GM21381 (cell line): ENCODE measurements at regions not wholly inside any gene's neighbourhood (a gene's known extent, or its start where the extent isn't known, plus 50 kb on each side); places are given as distances from the start of the nearest gene placed in this dataset.

Source experiments
- ATAC-seq: cut with Tn5 transposase; IDR thresholded peaks from one replicate; pipeline ENCODE4 v1.9.1; 2021; ENCODE audit warnings: mild to moderate bottlenecking, moderate library complexity; ENCODE audit not compliant: unreplicated experiment

DNA sequence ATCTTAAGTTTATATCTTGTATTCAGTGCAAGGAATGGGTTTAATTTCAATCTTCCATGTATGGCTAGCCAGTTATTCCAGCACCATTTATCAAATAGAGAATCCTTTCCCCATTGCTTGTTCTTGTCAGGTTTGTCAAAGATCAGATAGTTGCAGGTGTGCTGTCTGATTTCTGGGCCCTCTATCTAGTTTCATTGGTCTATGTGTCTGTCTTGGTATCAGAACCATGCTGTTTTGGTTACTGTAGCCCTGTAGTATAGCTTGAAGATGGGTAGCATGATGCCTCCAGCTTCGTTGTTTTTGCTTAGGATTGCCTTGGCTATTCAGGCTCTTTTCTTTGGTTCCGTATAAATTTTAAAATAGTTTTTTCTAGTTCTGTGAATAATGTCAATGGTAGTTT, 200.0 kb downstream of the MANEA start:
- ATAC-seq: no peak

DNA sequence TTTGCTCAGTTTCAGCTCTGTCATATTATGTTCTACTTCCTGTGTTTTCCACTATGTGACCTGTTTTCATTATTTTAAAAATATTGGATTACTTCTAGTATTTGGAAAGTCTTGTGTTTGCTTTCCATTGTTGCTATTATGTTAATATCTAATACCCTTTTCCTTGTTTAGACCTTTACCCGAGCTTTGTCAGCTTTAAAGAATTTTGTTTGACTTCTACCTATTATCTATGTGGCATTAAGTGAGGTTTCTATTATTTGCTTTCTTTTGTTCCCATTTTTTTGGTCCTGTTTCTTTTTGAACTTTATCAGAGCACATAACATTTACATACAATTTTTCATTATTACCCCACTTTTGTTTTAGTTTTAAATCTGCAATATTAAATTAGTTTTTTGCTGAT, 202.7 kb downstream of the MANEA start:
- ATAC-seq: no peak

DNA sequence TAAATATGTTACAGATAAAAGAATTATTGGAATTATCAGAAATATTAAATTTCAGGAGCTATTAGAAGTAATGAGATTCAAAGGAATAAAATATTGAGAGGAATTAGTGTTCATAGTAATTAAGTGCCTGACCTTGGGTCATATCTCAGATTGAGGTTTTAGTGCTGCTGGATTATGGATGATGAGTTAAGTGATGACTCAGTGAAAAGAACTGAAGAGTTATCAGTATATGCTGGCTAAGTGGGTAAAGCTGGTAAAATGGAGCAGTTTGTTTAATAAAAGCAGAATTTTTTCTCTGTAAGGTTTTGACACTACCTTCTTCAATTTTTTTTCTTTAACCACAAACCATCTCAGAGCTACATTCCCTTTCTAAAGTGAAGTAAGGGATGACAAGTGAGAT, 206.7 kb downstream of the MANEA start:
- ATAC-seq: no peak

DNA sequence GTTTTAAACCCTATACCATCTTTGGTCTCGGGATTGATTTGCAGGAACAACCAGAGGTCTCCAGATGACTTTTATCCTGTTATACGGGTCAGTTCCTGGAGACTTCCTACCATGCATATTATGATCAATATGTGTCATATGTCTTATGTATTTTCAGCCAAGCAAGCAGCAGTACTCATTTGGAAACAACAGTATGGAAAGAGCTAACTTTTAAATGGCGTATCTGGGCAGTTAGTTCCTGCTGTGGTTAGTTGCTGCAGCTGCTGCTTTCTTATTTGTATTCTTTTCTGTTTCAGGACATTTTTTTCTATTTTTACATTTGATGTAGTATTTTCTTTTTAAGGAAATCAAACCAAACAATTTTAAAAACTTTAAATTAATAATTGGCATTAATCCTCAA, 207.5 kb downstream of the MANEA start:
- peak; percentile 50 for ATAC-seq

DNA sequence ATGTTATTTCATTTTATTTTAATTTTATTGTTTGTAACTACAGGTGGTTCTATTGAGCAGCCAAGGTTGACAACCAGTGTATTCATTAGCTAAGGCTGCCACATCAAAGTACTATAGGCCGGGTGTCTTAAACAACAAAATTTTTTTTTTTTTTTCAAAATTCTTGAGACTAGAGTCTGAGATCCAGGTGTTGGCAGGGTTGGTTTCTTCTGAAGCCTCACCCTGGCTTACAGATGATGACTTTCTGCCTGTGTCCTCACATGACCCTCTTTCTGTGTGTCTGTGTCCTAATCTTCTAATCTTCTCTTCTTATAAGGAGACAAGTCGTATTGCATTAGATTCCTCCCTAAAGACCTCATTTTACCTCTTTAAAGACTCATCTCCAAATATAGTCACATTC, 208.4 kb downstream of the MANEA start:
- no peak for ATAC-seq

DNA sequence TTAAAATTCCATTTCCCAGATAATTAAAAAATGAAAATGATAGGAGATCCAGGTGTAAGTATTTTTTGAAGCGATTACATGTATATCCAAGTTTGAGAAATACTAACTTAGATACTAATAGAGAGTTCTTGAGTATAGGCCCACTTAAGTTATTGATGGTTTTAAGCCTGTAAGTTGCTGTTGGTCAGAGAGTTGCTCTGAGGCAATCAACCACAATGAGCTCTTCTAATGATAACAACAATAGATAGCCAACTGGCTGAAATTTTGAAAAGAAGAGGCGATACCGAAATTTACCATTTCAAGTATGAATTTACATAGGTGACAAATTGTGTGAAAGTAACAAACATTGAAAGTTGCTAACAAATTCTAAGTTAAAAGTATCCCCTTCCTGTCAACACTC, 209.5 kb downstream of the MANEA start:
- ATAC-seq: no peak

DNA sequence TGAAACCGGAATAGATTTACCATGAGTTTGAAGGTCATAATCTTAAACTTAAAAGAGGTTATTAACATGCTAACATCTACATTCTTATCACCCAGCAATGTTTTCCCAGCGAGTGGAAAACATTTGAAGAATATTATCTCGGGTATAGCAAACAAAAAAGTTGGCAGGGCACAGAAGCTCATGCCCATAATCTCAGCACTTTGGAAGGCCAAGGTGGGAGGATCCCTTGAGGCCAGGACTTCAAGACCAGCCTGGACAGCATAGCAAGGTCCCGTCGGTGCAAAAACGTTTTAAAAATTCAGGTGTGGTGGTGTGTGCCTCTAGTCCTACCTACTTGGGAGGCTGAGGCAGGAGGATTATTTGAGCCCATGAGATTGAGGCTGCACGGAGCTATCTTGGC, 213.5 kb downstream of the MANEA start:
- no peak for ATAC-seq

DNA sequence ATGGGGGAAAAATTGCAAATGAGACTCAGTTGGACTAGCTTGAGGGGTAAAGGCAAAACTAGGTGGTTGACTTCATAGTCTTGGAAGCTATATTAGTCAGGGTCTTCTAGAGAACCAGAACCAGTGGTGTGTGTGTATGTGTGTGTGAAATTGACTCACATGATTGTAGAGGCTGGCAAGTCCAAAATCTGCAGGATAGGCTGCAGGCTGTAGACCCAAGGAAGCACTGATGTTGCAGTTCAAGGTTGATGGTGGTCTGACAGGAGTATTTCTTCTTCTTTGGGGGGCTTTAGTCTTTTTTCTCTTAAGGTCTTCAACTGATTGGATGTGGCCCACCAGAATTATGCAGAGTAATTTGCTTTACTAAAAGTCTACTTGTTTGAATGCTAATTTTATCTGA, 217.4 kb downstream of the MANEA start:
- ATAC-seq: no peak

DNA sequence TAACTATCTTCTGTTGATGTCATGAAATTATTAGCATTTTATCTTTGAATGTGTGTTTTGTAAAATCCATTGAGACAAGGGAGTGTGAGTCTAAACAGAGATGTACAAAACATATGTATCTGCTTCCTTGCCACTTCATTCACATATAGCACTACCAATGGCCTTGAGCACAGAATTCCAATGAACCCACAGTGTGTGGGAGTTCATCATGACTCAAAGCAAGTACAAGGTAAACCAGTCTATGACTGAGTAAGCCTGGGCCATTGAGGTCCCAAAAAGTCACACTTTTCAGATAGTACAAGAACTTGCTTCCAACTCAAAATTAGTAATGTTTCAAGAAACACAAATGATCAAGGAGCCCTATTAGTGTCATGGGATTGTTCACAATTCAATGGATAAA, 218.6 kb downstream of the MANEA start:
- ATAC-seq: no peak

DNA sequence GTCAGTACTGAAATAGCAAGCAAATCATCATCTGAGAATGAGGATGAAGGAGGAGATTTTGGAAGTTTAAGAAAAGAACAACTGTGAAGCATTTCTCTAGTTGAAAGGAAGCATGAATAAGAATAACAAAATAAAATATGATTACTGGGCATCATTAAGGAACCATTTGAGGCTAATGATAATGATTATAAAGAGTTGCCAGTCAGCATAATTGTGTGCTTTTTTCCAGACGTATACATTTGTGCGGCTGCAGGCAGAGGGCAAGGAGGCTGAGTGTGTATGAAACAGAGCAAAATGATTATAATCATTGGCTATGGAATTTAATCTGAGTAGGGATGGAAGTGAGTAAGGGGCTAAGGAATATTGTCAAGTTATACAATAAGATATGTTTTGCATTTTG, 218.7 kb upstream of the FUT9 start:
- ATAC-seq: no peak

DNA sequence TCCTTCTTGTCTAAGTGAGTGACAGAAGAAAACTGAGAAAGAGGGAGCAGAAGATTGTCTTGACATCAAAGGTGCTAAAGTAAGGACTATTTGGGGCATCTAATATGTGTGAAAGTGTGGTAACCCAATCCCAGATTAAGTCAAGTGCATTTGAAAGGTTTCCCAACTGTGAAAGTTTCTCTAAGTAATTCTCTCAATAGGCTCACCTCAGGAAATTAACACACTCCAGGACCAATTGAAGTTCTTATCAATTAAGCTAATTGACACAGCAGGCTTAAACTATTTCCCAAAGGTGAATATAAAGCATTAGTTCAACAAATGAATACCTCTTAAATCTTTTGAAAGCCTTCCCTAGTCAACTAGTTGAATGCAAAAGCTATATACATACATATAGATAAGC, 212.8 kb upstream of the FUT9 start:
- no peak for ATAC-seq

DNA sequence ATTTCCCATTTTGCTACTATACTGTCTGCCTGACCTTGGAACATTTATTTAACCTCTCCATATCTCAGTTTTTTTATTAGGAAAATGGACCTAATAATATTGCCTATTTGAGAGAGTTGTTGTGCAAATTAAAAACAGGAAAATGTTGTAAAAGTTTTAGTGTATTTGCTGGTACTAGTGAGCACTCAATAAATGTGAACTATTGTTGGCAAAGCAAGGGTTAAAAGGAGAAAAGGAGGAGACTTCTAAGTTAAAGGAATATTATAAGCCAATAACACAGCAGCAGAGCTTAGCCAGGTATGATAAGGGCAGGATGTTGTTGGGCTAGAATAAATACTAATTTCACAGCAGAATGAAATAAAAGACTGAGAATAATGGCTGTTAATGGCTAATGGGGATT, 211.9 kb upstream of the FUT9 start:
- no peak for ATAC-seq

DNA sequence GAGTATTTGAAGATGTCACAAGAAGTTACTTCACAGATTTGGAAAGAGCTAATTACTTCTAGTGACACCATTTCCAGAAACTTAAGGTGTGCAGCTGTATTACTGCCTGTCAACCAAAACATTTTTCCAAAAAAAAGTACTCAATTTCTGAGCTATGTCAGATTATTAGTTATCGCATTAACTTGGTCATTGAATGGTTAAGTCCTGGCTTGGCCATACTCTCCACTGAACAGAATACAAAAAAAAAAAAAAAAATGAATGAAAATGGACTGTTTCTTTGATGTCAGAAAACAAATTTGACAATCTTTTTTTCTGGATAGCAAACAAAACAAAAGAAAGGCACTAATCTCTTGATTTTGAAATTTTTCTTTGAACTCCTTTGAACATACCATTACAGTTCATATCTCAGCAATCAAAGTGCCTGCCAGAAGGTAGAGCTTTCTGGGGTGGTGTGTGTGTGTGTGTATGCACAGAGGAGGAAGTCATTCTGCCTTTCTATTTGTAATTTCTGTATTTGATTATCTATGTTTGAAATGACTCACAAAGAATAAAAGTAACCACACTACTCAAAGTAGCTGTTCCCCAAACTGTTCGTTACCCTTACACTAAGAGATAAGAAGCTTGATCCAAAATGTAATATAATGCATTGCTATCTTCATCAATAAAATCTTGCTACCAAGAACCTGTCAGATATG, 210.8 kb upstream of the FUT9 start:
- no peak for ATAC-seq

DNA sequence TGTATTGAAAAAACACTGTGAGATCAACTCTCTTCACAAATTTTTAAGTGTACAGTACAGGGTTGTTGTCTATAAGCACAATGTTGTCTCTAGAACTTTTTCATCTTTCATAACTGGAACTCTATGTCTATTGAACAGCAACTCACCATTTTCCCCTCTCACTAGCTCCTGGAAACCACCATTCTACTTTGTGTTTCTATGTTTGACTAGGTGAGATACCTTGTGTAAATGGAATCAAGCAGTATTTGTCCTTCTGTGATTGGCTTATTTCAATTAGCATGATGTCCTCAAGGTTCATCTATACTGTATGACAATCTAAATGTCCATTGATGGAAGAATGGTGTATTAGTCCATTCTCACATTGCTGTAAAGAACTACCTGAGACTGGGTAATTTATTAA, 210.1 kb upstream of the FUT9 start:
- ATAC-seq: no peak

DNA sequence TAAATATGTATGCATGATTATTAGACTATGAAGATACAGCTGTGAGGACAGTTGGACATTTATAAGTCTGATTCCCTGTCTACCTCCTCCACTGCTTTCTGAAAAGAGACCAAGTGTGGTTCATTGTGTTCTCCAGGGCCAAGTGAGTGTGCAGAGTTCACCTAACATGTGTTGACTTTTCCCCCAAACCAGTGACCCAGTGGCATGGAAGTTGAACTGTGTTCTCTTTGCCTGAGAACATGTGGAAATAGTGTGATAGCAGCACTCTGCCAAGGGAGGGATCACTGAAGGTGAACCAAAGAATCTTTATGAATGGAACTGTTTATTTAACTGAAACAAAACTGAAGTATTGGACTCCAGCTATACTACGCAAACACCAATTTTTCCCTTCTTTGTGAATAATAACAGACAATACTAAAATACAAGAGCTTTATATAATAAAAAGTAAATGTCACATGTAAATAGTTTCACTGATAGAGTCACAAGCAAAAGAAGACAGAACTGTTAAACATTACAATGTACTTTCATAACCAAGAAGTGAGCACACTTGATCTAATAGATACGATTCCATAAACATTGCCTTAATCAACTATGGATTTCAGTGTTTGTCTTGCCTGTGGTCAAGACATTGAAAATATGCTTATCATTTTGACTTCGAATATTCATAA, 200.3 kb upstream of the FUT9 start:
- ATAC-seq: no peak

DNA sequence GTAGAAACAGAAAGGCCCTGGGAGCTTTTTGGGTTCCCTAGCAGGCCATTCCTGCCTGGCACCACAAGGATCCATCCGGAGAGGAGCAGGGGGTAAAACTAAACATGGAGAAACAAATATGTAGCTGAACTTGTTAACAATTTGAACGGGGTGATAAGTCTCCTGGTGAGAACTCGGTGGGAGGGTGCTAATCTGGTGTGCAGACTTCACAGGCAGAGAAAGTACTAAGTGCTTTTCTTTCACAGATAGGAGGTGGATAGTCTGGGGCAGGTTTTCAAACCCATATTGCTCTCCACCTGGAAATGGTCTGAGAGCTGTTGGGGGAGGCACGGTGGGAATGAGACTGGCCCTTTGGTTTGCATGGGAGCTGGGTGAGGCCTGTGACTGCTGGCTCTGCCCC, 196.3 kb upstream of the FUT9 start:
- no peak for ATAC-seq

DNA sequence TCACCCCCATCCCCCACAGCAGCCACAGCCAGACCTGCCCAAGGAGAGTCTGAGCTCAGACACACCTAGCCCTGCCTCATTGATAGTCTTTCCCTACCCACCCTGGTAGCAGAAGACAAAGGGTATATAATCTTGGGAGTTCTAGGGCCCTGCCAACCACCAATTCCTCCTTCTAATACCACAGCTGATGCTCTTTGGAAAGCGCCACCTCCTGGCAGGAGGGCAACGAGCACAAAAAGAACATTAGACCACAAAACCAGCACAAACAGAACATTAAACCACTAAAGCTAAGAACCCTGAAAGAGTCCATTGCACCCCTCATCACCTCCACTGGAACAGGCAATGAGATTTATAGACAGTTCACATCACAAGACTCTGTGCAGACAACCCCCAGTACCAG, 195.8 kb upstream of the FUT9 start:
- ATAC-seq: no peak

DNA sequence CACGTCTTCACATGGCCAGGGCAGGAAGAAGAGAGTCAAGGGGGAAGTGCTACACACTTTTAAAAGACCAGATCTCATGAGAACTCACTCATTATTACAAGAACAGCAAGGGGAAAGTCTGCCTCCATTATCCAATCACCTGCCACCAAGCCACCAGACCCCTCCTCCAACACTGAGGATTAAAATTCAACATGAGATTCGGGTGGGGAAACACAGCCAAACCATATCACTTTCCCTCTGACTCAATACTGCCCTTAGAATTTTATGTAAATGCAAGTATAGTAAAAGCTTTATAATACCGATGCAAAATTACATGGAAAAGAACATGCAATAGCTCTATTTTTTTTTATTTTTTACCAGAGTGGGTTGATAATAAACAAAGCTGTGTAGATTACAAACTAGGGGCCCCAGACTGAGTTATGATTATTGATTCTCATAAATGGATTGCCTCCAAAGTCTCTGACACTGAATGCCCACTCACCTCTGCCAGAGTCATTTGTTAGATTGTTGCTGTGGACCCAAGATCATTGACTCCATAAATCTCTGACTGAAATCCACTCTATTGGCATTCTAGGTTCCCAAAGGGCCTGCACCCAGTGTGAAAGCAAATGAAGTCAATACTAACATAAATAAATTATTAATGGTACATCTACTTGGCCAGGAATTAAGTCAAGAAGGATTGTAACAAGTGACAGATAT, 184.8 kb upstream of the FUT9 start:
- ATAC-seq: no peak

DNA sequence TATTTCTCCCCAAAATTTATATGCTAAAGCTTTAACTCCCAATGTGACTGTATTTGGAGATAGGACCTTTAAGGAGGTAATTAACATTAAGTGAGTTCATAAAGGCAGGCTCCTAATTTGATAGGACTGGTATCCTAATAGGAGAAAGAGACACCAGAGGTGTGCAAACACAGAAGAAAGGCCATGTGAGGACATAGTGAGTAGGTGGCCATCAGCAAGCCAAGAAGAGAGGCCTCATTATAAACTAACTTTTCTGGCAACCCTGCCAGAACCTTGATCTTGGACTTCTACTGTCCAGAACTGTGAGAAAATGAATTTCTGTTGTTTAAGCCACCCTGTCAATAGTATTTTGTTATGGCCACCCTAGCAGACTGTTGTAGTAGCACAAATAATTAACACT, 177.9 kb upstream of the FUT9 start:
- ATAC-seq: no peak

DNA sequence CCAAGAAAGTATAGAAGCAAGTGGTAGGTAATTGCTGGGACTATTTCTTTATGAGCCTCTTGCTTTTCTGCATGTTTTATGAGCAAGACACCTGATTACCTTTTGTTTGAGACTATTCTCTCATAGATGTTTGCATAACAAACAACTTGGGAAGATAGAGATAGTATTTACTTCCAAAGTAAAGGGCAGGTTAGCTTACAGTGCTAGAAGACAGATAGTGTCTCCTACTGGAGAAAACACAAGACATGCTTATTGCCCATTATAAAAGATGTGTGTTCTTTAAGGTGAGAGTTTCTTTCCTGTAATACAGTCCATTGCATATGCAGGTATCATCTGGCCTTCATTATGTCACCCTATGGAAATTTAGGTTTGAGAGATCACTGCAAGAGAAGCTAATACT, 174.2 kb upstream of the FUT9 start:
- no peak for ATAC-seq

DNA sequence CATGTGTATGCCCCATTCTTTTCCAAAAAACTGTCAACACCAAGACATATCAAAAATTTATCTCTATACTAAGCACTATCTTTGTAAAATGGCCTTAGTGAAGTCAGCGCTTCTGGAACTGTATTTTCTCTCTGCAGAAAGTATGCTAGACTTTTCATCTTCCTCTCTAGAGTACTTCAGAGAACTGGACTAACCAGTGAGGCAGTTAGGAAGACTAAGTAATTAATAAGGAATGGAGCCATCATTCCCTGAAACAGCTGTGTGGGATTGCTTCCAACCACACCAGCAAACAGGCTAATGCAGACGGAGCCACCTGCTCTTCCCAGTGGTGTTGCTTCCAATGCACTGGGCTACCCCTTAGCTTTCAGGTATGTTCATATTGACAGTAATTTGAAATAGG, 169.1 kb upstream of the FUT9 start:
- no peak for ATAC-seq

DNA sequence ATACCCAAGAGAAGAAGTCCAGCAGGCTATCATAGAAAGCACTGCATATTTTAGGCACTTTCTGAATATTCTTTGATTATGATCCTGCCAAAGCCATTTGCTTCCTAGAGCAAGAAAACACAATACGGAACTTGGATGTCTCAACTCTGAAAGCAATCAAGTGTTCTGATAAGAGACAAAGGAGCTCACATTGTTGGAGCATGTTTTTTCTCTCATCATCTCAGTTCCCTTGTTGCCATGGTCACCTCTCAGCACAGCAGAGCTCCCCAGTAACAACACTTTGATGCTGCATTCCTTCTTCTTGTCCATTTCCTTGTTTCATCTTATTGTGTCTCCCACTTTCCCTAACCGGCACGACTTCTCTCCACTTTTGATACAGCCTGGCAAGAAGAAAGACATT, 168.7 kb upstream of the FUT9 start:
- ATAC-seq: no peak
